ENCODE measurements at regions not wholly inside any gene's neighbourhood (a gene's known extent, or its start where the extent isn't known, plus 50 kb on each side); places are given as distances from the start of the nearest gene placed in this dataset.

- no peak for DNase-seq
Observed at GRCh38 chr4:116870686-116871085, 214.7 kb downstream of the TRAM1L1 start.

GRCh38 chr4:116866106-116866505 is 219.3 kb downstream of the TRAM1L1 start:
- DNase-seq, result no peak

- no peak for DNase-seq
Observed at GRCh38 chr4:116862592-116862991, 222.8 kb downstream of the TRAM1L1 start.

- DNase-seq, result no peak
Observed at GRCh38 chr4:116860891-116861290, 224.5 kb downstream of the TRAM1L1 start.

GRCh38 chr4:116849620-116850019 is 235.8 kb downstream of the TRAM1L1 start:
- DNase-seq, result no peak

- DNase-seq, result peak; percentile 46
Observed at GRCh38 chr4:116847616-116848015, 237.8 kb downstream of the TRAM1L1 start.

- no peak for DNase-seq
Observed at GRCh38 chr4:116839826-116840225, 245.6 kb downstream of the TRAM1L1 start.

- no peak for DNase-seq
Observed at GRCh38 chr4:116838609-116839008, 246.8 kb downstream of the TRAM1L1 start.

- DNase-seq, result no peak
Observed at GRCh38 chr4:116829187-116829586, 256.2 kb downstream of the TRAM1L1 start.

- DNase-seq, result no peak
Observed at GRCh38 chr4:116824172-116824571, 261.2 kb downstream of the TRAM1L1 start.

- no peak for DNase-seq
Observed at GRCh38 chr4:116811730-116812129, 273.6 kb downstream of the TRAM1L1 start.

- no peak for DNase-seq
Observed at GRCh38 chr4:116796022-116796421, 289.4 kb downstream of the TRAM1L1 start.

- DNase-seq, result no peak
Observed at GRCh38 chr4:116788723-116789122, 296.7 kb downstream of the TRAM1L1 start.

GRCh38 chr4:116755051-116755450 is 330.3 kb downstream of the TRAM1L1 start:
- no peak for DNase-seq

GRCh38 chr4:116752027-116752426 is 333.3 kb downstream of the TRAM1L1 start:
- DNase-seq, result no peak

- no peak for DNase-seq
Observed at GRCh38 chr4:116736756-116737155, 348.6 kb downstream of the TRAM1L1 start.

- no peak for DNase-seq
Observed at GRCh38 chr4:116734178-116734577, 351.2 kb downstream of the TRAM1L1 start.

- DNase-seq, result no peak
Observed at GRCh38 chr4:116733370-116733769, 352.0 kb downstream of the TRAM1L1 start.

- no peak for DNase-seq
Observed at GRCh38 chr4:116726523-116726922, 358.9 kb downstream of the TRAM1L1 start.

- no peak for DNase-seq
Observed at GRCh38 chr4:116724249-116724648, 361.1 kb downstream of the TRAM1L1 start.

GRCh38 chr4:116705466-116705865 is 379.9 kb downstream of the TRAM1L1 start:
- no peak for DNase-seq

- no peak for DNase-seq
Observed at GRCh38 chr4:116702949-116703348, 382.4 kb downstream of the TRAM1L1 start.

- no peak for DNase-seq
Observed at GRCh38 chr4:116688536-116688935, 396.8 kb downstream of the TRAM1L1 start.

- DNase-seq, result no peak
Observed at GRCh38 chr4:116668190-116668589, 417.2 kb downstream of the TRAM1L1 start.

- no peak for DNase-seq
Observed at GRCh38 chr4:116665716-116666115, 419.7 kb downstream of the TRAM1L1 start.

GRCh38 chr4:116664198-116664597 is 421.2 kb downstream of the TRAM1L1 start:
- DNase-seq, result no peak

All from NCI-H524 treated with DMSO at 0.1 percent for 48 hours (cell line).